SK-N-MC (cell line): ENCODE measurements at regions not wholly inside any gene's neighbourhood (a gene's known extent, or its start where the extent isn't known, plus 50 kb on each side); places are given as distances from the start of the nearest gene placed in this dataset.

Experiments
- EZH2 ChIP-seq: fragments of 200-600 bp; sonication (generic); IDR thresholded peaks from one replicate; pipeline ENCODE4 v1.6.1; 2017; ENCODE audit warnings: antibody characterized with exemption
- FOXP2 ChIP-seq: optimal IDR thresholded peaks from 2 replicates; pipeline ENCODE3; 2011; ENCODE audit warnings: mild to moderate bottlenecking, moderate library complexity; ENCODE audit not compliant: insufficient read depth; ENCODE audit errors: extremely low read length, control extremely low read depth
- POLR2AphosphoS5 ChIP-seq: IDR thresholded peaks from 2 replicates; pipeline ENCODE4 v1.6.1; 2012; ENCODE audit warnings: mild to moderate bottlenecking, low read depth, low read length, borderline replicate concordance

- TF ChIP-seq EZH2 (no peak), POLR2AphosphoS5 (no peak), FOXP2 (no peak)
These were observed 137.5 kb downstream of the NDUFA10 start for GRCh38 chr2:239887604-239888003.
